GM12878 (cell line): ENCODE measurements at regions not wholly inside any gene's neighbourhood (a gene's known extent, or its start where the extent isn't known, plus 50 kb on each side); places are given as distances from the start of the nearest gene placed in this dataset.

Experiments used
- ATAC-seq: fragments of 200-7000 bp; cut with Tn5 transposase; 3 replicates; pipeline ENCODE4 v1.9.1; 2020; ENCODE audit warnings: mild to moderate bottlenecking, moderate library complexity
- BruUV-seq: library from RNA; stranded (reverse); fragments of 400-500 nt; replicated peaks from 2 replicates; lab custom pipeline; 2021; lab: Mats Ljungman, UMichigan
- CTCF ChIA-PET: fragments of 300-600 bp; sonication (Branson Sonifier 250); formaldehyde crosslinking; extraction: SDS; loops from one replicate; lab custom pipeline; 2021; ENCODE audit warnings: inconsistent platforms; lab: Yijun Ruan, JAX
- POLR2A ChIA-PET: fragments of 350-600 bp; formaldehyde crosslinking; extraction: SDS; loops from one replicate; lab custom pipeline; 2021; ENCODE audit warnings: inconsistent platforms; lab: Charles Lee
- RAD21 ChIA-PET: fragments of 300-600 bp; sonication (Branson Sonifier 250); formaldehyde crosslinking; loops from one replicate; lab custom pipeline; 2023; ENCODE audit warnings: antibody characterized with exemption; ENCODE audit not compliant: unreplicated experiment; lab: Charles Lee
- SMC1A ChIA-PET: fragments of 300-600 bp; sonication (Branson Sonifier 250); formaldehyde crosslinking; loops from one replicate; lab custom pipeline; 2023; ENCODE audit not compliant: unreplicated experiment, uncharacterized antibody; lab: Charles Lee
- DNase-seq: peaks from one replicate; pipeline ENCODE4 v3.0.0-alpha.2; 2011; ENCODE audit warnings: low read depth, low spot score
- FAIRE-seq: peaks from 3 replicates; lab custom pipeline; 2011; peaks lifted over from hg19 to GRCh38; lab: Jason Lieb, UNC
- H2AFZ ChIP-seq: 2 replicates; pipeline ENCODE4 v1.6.0; 2011; ENCODE audit warnings: low read depth, low read length, control low read depth; ENCODE audit not compliant: control insufficient read depth
- H3K27ac ChIP-seq: 2 replicates; pipeline ENCODE4 v1.5.1; 2011; ENCODE audit warnings: control low read depth; ENCODE audit not compliant: control insufficient read depth, insufficient read depth
- H3K27me3 ChIP-seq, 2 experiments: replicated peaks in 1 of 2; 2 replicates each; pipeline versions ENCODE4 v1.6.0 to v1.6.1; 2011; ENCODE audit warnings: low read length in 1 of 2; ENCODE audit not compliant: control insufficient read depth in 2 of 2, insufficient read depth in 2 of 2
- H3K36me3 ChIP-seq, 2 experiments: 2 replicates each; pipeline ENCODE4 v1.5.1; 2011; ENCODE audit warnings: low read length in 1 of 2; ENCODE audit not compliant: control insufficient read depth in 2 of 2, insufficient read depth in 2 of 2
- H3K4me1 ChIP-seq: 2 replicates; pipeline ENCODE4 v1.6.1; 2011; ENCODE audit warnings: mild to moderate bottlenecking, low read length, moderate library complexity, mixed read lengths; ENCODE audit not compliant: control insufficient read depth, insufficient read depth
- H3K4me2 ChIP-seq: 2 replicates; pipeline ENCODE4 v1.6.0; 2011; ENCODE audit warnings: control low read depth; ENCODE audit not compliant: control insufficient read depth, insufficient read depth
- H3K4me3 ChIP-seq: fragments of 200-600 bp; sonication (generic); 2 replicates; pipeline ENCODE4 v1.5.1; 2016
- H3K79me2 ChIP-seq: 2 replicates; pipeline ENCODE4 v1.6.0; 2011; ENCODE audit warnings: low read length; ENCODE audit not compliant: control insufficient read depth, insufficient read depth
- H3K9ac ChIP-seq: 2 replicates; pipeline ENCODE4 v1.8.0; 2011; ENCODE audit warnings: low read length, control low read depth, mixed read lengths; ENCODE audit not compliant: control insufficient read depth, insufficient read depth
- H3K9me3 ChIP-seq: replicated peaks from 3 replicates; pipeline ENCODE4 v1.5.1; 2011; ENCODE audit warnings: mild to moderate bottlenecking, low read length; ENCODE audit not compliant: control insufficient read depth, insufficient read depth
- H4K20me1 ChIP-seq: 2 replicates; pipeline ENCODE4 v1.6.0; 2011; ENCODE audit not compliant: control insufficient read depth, insufficient read depth
- GATAD2B ChIP-seq: fragments of 450-650 bp; conservative IDR thresholded peaks from 2 replicates; pipeline ENCODE4 v1.6.1; 2017; ENCODE audit warnings: low read depth, mild to moderate bottlenecking, moderate library complexity
- HCFC1 ChIP-seq: fragments of 150-350 bp; IDR thresholded peaks from 2 replicates; pipeline ENCODE4 v1.6.1; 2014; ENCODE audit warnings: low read length
- IKZF1 ChIP-seq: fragments of 450-650 bp; conservative IDR thresholded peaks from 2 replicates; pipeline ENCODE4 v1.6.1; 2017; ENCODE audit warnings: antibody characterized with exemption, mild to moderate bottlenecking
- KLF5 ChIP-seq: fragments of 450-650 bp; IDR thresholded peaks from 2 replicates; pipeline ENCODE4 v1.6.1; 2014; ENCODE audit warnings: mild to moderate bottlenecking; ENCODE audit not compliant: partially characterized antibody
- NFIC ChIP-seq: IDR thresholded peaks from 2 replicates; pipeline ENCODE4 v1.6.1; 2012; ENCODE audit warnings: low read depth, mild to moderate bottlenecking, inconsistent platforms, low read length, moderate library complexity
- NFYA ChIP-seq: IDR thresholded peaks from 2 replicates; pipeline ENCODE4 v1.6.1; 2011; ENCODE audit warnings: low read depth, mild to moderate bottlenecking, low read length, improper control_type of control experiment, borderline replicate concordance
- PAX5 ChIP-seq: IDR thresholded peaks from 2 replicates; pipeline ENCODE4 v1.6.1; 2011; ENCODE audit warnings: low read depth, low read length, borderline replicate concordance
- SMAD1 ChIP-seq: fragments of 450-650 bp; IDR thresholded peaks from 2 replicates; pipeline ENCODE4 v1.6.1; 2018; ENCODE audit warnings: mild to moderate bottlenecking, low read depth; ENCODE audit not compliant: partially characterized antibody
- SPI1 ChIP-seq: IDR thresholded peaks from 2 replicates; pipeline ENCODE4 v1.6.1; 2011; ENCODE audit warnings: low read depth, mild to moderate bottlenecking, low read length, moderate library complexity, borderline replicate concordance; ENCODE audit not compliant: insufficient read depth
- SUPT20H ChIP-seq: IDR thresholded peaks from 2 replicates; pipeline ENCODE4 v1.6.1; 2011; ENCODE audit warnings: low read depth, mild to moderate bottlenecking, low read length, moderate library complexity, borderline replicate concordance; ENCODE audit not compliant: control insufficient read depth
- WRNIP1 ChIP-seq: IDR thresholded peaks from 2 replicates; pipeline ENCODE4 v1.6.1; 2011; ENCODE audit warnings: low read depth, low read length, improper control_type of control experiment, borderline replicate concordance
- ZNF24 ChIP-seq: fragments of 450-650 bp; IDR thresholded peaks from 2 replicates; pipeline ENCODE4 v1.6.1; 2017; ENCODE audit warnings: antibody characterized with exemption, mild to moderate bottlenecking
- ZNF274 ChIP-seq: IDR thresholded peaks from one replicate; pipeline ENCODE4 v1.8.0; 2011; ENCODE audit not compliant: insufficient read length, insufficient read depth
- ZZZ3 ChIP-seq: IDR thresholded peaks from 2 replicates; pipeline ENCODE4 v1.6.1; 2011; ENCODE audit warnings: low read depth; ENCODE audit not compliant: control insufficient read depth, insufficient read length
- WGBS: methylation state at CpG from one replicate; pipeline ENCODE4 v1.1.6; 2016; ENCODE audit warnings: low lambda C conversion rate; ENCODE audit not compliant: insufficient replicate concordance, insufficient coverage; ENCODE audit errors: missing lambda C conversion rate; 5-methylcytosine and 5-hydroxymethylcytosine counted together
- in situ Hi-C: fragments of 300-500 bp; cut with MboI; formaldehyde crosslinking; loops from 9 replicates; pipeline ENCODE4 v1.14.3; 2018; ENCODE audit warnings: mixed read lengths
- intact Hi-C: fragments of 100-400 bp; cut with micrococcal nuclease; formaldehyde crosslinking; loops from one replicate; pipeline ENCODE4 v1.14.2; 2022; ENCODE audit not compliant: unreplicated experiment
- TF ChIP-seq, protein P1 (sequence below): fragments of 450-650 bp; IDR thresholded peaks from 2 replicates; pipeline ENCODE4 v1.6.1; 2014; ENCODE audit warnings: mild to moderate bottlenecking
- TF ChIP-seq, protein P2 (sequence below): IDR thresholded peaks from 2 replicates; pipeline ENCODE4 v1.6.1; 2011; ENCODE audit warnings: mild to moderate bottlenecking, low read depth, low read length, moderate library complexity; ENCODE audit not compliant: insufficient replicate concordance
- TF ChIP-seq, protein P3 (sequence below): IDR thresholded peaks from 2 replicates; pipeline ENCODE4 v1.6.1; 2011; ENCODE audit warnings: borderline replicate concordance, low read depth, mild to moderate bottlenecking, moderate library complexity, low read length; ENCODE audit not compliant: insufficient read depth, poor library complexity, severe bottlenecking
- TF ChIP-seq, protein P4 (sequence below), 3 experiments: IDR thresholded peaks in 2 of 3; conservative IDR thresholded peaks in 1 of 3; 2 replicates each; pipeline ENCODE4 v1.5.1; 2011; ENCODE audit warnings: low read depth in 3 of 3, low read length in 3 of 3, mild to moderate bottlenecking in 3 of 3, control low read depth in 2 of 3, moderate library complexity in 2 of 3, inconsistent platforms in 1 of 3, mixed read lengths in 1 of 3; ENCODE audit not compliant: control insufficient read depth in 2 of 3, insufficient read depth in 1 of 3; ENCODE audit errors: extremely low read depth in 1 of 3
- TF ChIP-seq, protein P5 (sequence below): IDR thresholded peaks from 2 replicates; pipeline ENCODE4 v1.6.1; 2011; ENCODE audit warnings: borderline replicate concordance, low read depth, mild to moderate bottlenecking, moderate library complexity, mixed read lengths, low read length; ENCODE audit not compliant: insufficient read depth; ENCODE audit errors: extremely low read length

DNA sequence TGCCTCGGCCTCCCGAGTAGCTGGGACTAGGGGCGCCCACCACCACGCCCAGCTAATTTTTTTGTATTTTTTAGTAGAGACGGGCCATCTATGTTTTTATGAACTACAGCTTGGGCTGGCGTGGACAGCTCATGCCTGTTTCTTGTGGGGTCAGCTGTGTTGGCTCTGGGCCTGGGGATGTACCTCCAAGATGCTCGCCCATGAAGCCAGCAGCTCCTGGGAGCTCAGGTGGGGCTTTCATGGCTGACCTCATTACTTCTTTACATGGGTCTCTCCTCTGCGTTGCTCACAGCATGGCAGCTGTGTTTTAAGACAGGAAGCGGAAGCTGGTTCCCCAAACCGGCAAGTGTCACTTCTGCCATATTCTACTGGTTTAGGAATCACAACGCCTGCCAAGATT is 203.1 kb downstream of the SOX11 start:
- no peak for DNase-seq
- H3K4me2 ChIP-seq, result no peak overlapping the region
- no peak overlapping the region for H2AFZ ChIP-seq
- no peak overlapping the region for H3K27ac ChIP-seq
- ChIA-PET RAD21 (no interaction called here), POLR2A (no interaction called here), CTCF (no interaction called here), SMC1A (no interaction called here)
- TF ChIP-seq SPI1, result no peak
- no peak for TF ChIP-seq IKZF1
- TF ChIP-seq, protein P1, sequence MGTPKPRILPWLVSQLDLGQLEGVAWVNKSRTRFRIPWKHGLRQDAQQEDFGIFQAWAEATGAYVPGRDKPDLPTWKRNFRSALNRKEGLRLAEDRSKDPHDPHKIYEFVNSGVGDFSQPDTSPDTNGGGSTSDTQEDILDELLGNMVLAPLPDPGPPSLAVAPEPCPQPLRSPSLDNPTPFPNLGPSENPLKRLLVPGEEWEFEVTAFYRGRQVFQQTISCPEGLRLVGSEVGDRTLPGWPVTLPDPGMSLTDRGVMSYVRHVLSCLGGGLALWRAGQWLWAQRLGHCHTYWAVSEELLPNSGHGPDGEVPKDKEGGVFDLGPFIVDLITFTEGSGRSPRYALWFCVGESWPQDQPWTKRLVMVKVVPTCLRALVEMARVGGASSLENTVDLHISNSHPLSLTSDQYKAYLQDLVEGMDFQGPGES, result no peak
- TF ChIP-seq GATAD2B, result no peak
- TF ChIP-seq ZZZ3, result no peak
- no peak for TF ChIP-seq NFYA
- TF ChIP-seq, protein P2, sequence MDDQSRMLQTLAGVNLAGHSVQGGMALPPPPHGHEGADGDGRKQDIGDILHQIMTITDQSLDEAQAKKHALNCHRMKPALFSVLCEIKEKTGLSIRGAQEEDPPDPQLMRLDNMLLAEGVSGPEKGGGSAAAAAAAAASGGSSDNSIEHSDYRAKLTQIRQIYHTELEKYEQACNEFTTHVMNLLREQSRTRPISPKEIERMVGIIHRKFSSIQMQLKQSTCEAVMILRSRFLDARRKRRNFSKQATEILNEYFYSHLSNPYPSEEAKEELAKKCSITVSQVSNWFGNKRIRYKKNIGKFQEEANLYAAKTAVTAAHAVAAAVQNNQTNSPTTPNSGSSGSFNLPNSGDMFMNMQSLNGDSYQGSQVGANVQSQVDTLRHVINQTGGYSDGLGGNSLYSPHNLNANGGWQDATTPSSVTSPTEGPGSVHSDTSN, result no peak
- TF ChIP-seq, protein P3, sequence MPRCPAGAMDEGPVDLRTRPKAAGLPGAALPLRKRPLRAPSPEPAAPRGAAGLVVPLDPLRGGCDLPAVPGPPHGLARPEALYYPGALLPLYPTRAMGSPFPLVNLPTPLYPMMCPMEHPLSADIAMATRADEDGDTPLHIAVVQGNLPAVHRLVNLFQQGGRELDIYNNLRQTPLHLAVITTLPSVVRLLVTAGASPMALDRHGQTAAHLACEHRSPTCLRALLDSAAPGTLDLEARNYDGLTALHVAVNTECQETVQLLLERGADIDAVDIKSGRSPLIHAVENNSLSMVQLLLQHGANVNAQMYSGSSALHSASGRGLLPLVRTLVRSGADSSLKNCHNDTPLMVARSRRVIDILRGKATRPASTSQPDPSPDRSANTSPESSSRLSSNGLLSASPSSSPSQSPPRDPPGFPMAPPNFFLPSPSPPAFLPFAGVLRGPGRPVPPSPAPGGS, result no peak
- TF ChIP-seq, protein P4, sequence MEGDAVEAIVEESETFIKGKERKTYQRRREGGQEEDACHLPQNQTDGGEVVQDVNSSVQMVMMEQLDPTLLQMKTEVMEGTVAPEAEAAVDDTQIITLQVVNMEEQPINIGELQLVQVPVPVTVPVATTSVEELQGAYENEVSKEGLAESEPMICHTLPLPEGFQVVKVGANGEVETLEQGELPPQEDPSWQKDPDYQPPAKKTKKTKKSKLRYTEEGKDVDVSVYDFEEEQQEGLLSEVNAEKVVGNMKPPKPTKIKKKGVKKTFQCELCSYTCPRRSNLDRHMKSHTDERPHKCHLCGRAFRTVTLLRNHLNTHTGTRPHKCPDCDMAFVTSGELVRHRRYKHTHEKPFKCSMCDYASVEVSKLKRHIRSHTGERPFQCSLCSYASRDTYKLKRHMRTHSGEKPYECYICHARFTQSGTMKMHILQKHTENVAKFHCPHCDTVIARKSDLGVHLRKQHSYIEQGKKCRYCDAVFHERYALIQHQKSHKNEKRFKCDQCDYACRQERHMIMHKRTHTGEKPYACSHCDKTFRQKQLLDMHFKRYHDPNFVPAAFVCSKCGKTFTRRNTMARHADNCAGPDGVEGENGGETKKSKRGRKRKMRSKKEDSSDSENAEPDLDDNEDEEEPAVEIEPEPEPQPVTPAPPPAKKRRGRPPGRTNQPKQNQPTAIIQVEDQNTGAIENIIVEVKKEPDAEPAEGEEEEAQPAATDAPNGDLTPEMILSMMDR (IDR thresholded peaks at IDR 0.05 in 2 of 3, conservative IDR thresholded peaks at IDR 0.05 in 1 of 3; ENCODE audit: control insufficient read depth in 2 of 3, extremely low read depth in 1 of 3, insufficient read depth in 1 of 3, low read depth in 3 of 3, low read length in 3 of 3), result no peak
- no peak for TF ChIP-seq SMAD1
- TF ChIP-seq ZNF274, result no peak
- TF ChIP-seq, protein P5, sequence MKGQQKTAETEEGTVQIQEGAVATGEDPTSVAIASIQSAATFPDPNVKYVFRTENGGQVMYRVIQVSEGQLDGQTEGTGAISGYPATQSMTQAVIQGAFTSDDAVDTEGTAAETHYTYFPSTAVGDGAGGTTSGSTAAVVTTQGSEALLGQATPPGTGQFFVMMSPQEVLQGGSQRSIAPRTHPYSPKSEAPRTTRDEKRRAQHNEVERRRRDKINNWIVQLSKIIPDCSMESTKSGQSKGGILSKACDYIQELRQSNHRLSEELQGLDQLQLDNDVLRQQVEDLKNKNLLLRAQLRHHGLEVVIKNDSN, result no peak
- TF ChIP-seq PAX5, result no peak
- TF ChIP-seq NFIC, result no peak
- TF ChIP-seq SUPT20H, result no peak
- TF ChIP-seq ZNF24, result no peak
- no peak for TF ChIP-seq KLF5
- no peak for TF ChIP-seq WRNIP1
- TF ChIP-seq HCFC1, result no peak
- intact Hi-C loops (no loop called here), in situ Hi-C loops (no loop called here)
- FAIRE-seq, result no peak
- no peaks in the 10 kb centered on the region for H3K4me1 ChIP-seq
- H3K36me3 ChIP-seq, result no peaks in the 10 kb centered on the region
- BruUV-seq, result no TSS peak
- H3K9me3 ChIP-seq, result no peaks in the 10 kb centered on the region
- H3K9ac ChIP-seq, result no peak overlapping the region
- 37% methylated on average over 10 of the region's 11 CpGs for WGBS
- no peaks in the 10 kb centered on the region for H4K20me1 ChIP-seq
- no peaks in the 10 kb centered on the region for H3K27me3 ChIP-seq
- H3K79me2 ChIP-seq, result no peaks in the 10 kb centered on the region
- H3K4me3 ChIP-seq, result no peak overlapping the region
- no peak for ATAC-seq
